Astrocyte (in vitro differentiated cells and primary cell): ENCODE measurements at regions not wholly inside any gene's neighbourhood (a gene's known extent, or its start where the extent isn't known, plus 50 kb on each side); places are given as distances from the start of the nearest gene placed in this dataset.

Experiments used
- CTCF ChIP-seq: IDR thresholded peaks from 2 replicates; pipeline ENCODE4 v1.5.1; 2011; ENCODE audit warnings: low read depth, mild to moderate bottlenecking, inconsistent platforms, low read length, moderate library complexity; ENCODE audit not compliant: insufficient read depth
- EZH2 ChIP-seq: IDR thresholded peaks from 2 replicates; pipeline ENCODE4 v1.6.1; 2012; ENCODE audit warnings: mild to moderate bottlenecking, low read length, inconsistent platforms; ENCODE audit not compliant: insufficient read depth

GRCh38 chr3:178200316-178200715, 335.9 kb upstream of the KCNMB2 start:
- TF ChIP-seq EZH2 = no peak
- TF ChIP-seq CTCF = no peak
